Neural progenitor cell (in vitro differentiated cells): ENCODE measurements at regions not wholly inside any gene's neighbourhood (a gene's known extent, or its start where the extent isn't known, plus 50 kb on each side); places are given as distances from the start of the nearest gene placed in this dataset.
A peak's percentile ranks its signal among the peaks of the same experiment; 100 is the strongest.

Experiments
- DNase-seq: peaks from one replicate; pipeline ENCODE4 v3.0.0-alpha.2; 2016; ENCODE audit warnings: low spot score
- H2AFZ ChIP-seq: fragments of 200-600 bp; sonication (generic); replicated peaks from 2 replicates; pipeline ENCODE4 v1.6.1; 2016; ENCODE audit warnings: antibody characterized with exemption
- H3F3A ChIP-seq: fragments of 200-600 bp; sonication (generic); 2 replicates; pipeline ENCODE4 v1.6.1; 2016; ENCODE audit warnings: antibody characterized with exemption, low read depth
- H3K27ac ChIP-seq: fragments of 200-600 bp; sonication (generic); 2 replicates; pipeline ENCODE4 v1.5.1; 2016; ENCODE audit warnings: mild to moderate bottlenecking
- H3K27me3 ChIP-seq: fragments of 200-600 bp; sonication (generic); 2 replicates; pipeline ENCODE4 v1.6.1; 2016; ENCODE audit warnings: mild to moderate bottlenecking, moderate library complexity
- H3K36me3 ChIP-seq: fragments of 200-600 bp; sonication (generic); 2 replicates; pipeline ENCODE4 v1.5.1; 2016
- H3K4me1 ChIP-seq: fragments of 200-600 bp; sonication (generic); 2 replicates; pipeline ENCODE4 v1.6.1; 2016; ENCODE audit warnings: mixed run types
- H3K4me2 ChIP-seq: fragments of 200-600 bp; sonication (generic); 2 replicates; pipeline ENCODE4 v1.6.1; 2016
- H3K4me3 ChIP-seq: fragments of 200-600 bp; sonication (generic); 2 replicates; pipeline ENCODE4 v1.5.1; 2016
- H3K79me2 ChIP-seq: fragments of 200-600 bp; sonication (generic); 2 replicates; pipeline ENCODE4 v1.6.1; 2016; ENCODE audit warnings: low read depth
- H3K9ac ChIP-seq: fragments of 200-600 bp; sonication (generic); 2 replicates; pipeline ENCODE4 v1.6.1; 2016
- H3K9me3 ChIP-seq: fragments of 200-600 bp; sonication (generic); 2 replicates; pipeline ENCODE4 v1.5.1; 2016; ENCODE audit warnings: low read depth
- H4K20me1 ChIP-seq: fragments of 200-600 bp; sonication (generic); 2 replicates; pipeline ENCODE4 v1.6.1; 2016; ENCODE audit warnings: low read depth
- H3K27ac Mint-ChIP-seq: 3 replicates; pipeline ENCODE4 v1.8.0; 2021; ENCODE audit warnings: mixed read lengths
- H3K27me3 Mint-ChIP-seq: 2 replicates; pipeline ENCODE4 v1.8.0; 2022; ENCODE audit warnings: low read depth, mild to moderate bottlenecking, inconsistent platforms, moderate library complexity, mixed read lengths; ENCODE audit not compliant: insufficient read depth
- H3K36me3 Mint-ChIP-seq: 3 replicates; pipeline ENCODE4 v1.8.0; 2021; ENCODE audit warnings: mixed read lengths
- H3K4me1 Mint-ChIP-seq: 3 replicates; pipeline ENCODE4 v1.8.0; 2021; ENCODE audit warnings: mixed read lengths
- H3K4me3 Mint-ChIP-seq: 3 replicates; pipeline ENCODE4 v1.8.0; 2021; ENCODE audit warnings: mild to moderate bottlenecking, moderate library complexity, mixed read lengths
- H3K9me3 Mint-ChIP-seq: 3 replicates; pipeline ENCODE4 v1.8.0; 2020; ENCODE audit warnings: mixed read lengths
- CTCF ChIP-seq: fragments of 200-600 bp; sonication (generic); IDR thresholded peaks from 2 replicates; pipeline ENCODE4 v1.5.1; 2017; ENCODE audit warnings: antibody characterized with exemption, mild to moderate bottlenecking
- EZH2 ChIP-seq: fragments of 200-600 bp; sonication (generic); IDR thresholded peaks from 2 replicates; pipeline ENCODE4 v1.6.1; 2017; ENCODE audit warnings: antibody characterized with exemption, mild to moderate bottlenecking, moderate library complexity
- EZH2phosphoT487 ChIP-seq: fragments of 200-600 bp; sonication (generic); IDR thresholded peaks from 2 replicates; pipeline ENCODE4 v1.6.1; 2017; ENCODE audit warnings: antibody characterized with exemption

GRCh38 chr16:63349961-63350360 lies 1313.7 kb upstream of the CDH8 start:
- Mint-ChIP-seq H3K36me3 (no peaks in the 10 kb centered on the region), H3K27me3 (no peaks in the 10 kb centered on the region), H3K4me1 (no peaks in the 10 kb centered on the region), H3K27ac (peak overlapping the region; percentile 46), H3K4me3 (no peak overlapping the region), H3K9me3 (no peaks in the 10 kb centered on the region)
- no peaks in the 10 kb centered on the region for H4K20me1 ChIP-seq
- TF ChIP-seq EZH2 (no peak), CTCF (no peak), EZH2phosphoT487 (no peak)
- no peak overlapping the region for H3K4me3 ChIP-seq
- H3K27me3 ChIP-seq: no peaks in the 10 kb centered on the region
- H3K4me1 ChIP-seq: peaks cover 7% of the 10 kb centered on the region
- H3K79me2 ChIP-seq: no peaks in the 10 kb centered on the region
- no peak overlapping the region for H3K9ac ChIP-seq
- DNase-seq: no peak
- H3F3A ChIP-seq: no peaks in the 10 kb centered on the region
- no peak overlapping the region for H3K4me2 ChIP-seq
- no peaks in the 10 kb centered on the region for H3K9me3 ChIP-seq
- no peak overlapping the region for H3K27ac ChIP-seq
- no peak overlapping the region for H2AFZ ChIP-seq
- H3K36me3 ChIP-seq: no peaks in the 10 kb centered on the region

GRCh38 chr16:63346000-63346399 lies 1309.8 kb upstream of the CDH8 start:
- TF ChIP-seq EZH2: no peak
- TF ChIP-seq EZH2phosphoT487: no peak
- no peak for TF ChIP-seq CTCF
- Histone ChIP-seq H3K27me3 (no peaks in the 10 kb centered on the region), H3K9me3 (no peaks in the 10 kb centered on the region), H3K9ac (no peak overlapping the region), H4K20me1 (no peaks in the 10 kb centered on the region), H2AFZ (no peak overlapping the region), H3K4me1 (peaks cover 7% of the 10 kb centered on the region), H3K36me3 (no peaks in the 10 kb centered on the region), H3K4me2 (no peak overlapping the region), H3K4me3 (no peak overlapping the region), H3K27ac (no peak overlapping the region), H3K79me2 (no peaks in the 10 kb centered on the region), H3F3A (no peaks in the 10 kb centered on the region)
- no peak for DNase-seq
- Mint-ChIP-seq H3K9me3 (no peaks in the 10 kb centered on the region), H3K27ac (no peak overlapping the region), H3K36me3 (no peaks in the 10 kb centered on the region), H3K4me3 (no peak overlapping the region), H3K27me3 (no peaks in the 10 kb centered on the region), H3K4me1 (no peaks in the 10 kb centered on the region)

GRCh38 chr16:63337264-63337663 lies 1301.0 kb upstream of the CDH8 start:
- no peaks in the 10 kb centered on the region for H3K79me2 ChIP-seq
- no peaks in the 10 kb centered on the region for H3K27me3 ChIP-seq
- Mint-ChIP-seq H3K4me1 (peaks cover 8% of the 10 kb centered on the region), H3K36me3 (no peaks in the 10 kb centered on the region), H3K4me3 (no peak overlapping the region), H3K27me3 (no peaks in the 10 kb centered on the region), H3K27ac (no peak overlapping the region), H3K9me3 (peaks cover 5% of the 10 kb centered on the region)
- TF ChIP-seq EZH2 (no peak), EZH2phosphoT487 (no peak), CTCF (no peak)
- no peak overlapping the region for H3K27ac ChIP-seq
- H3K4me1 ChIP-seq: peaks cover 7% of the 10 kb centered on the region
- H3F3A ChIP-seq: no peaks in the 10 kb centered on the region
- no peaks in the 10 kb centered on the region for H4K20me1 ChIP-seq
- no peak overlapping the region for H3K9ac ChIP-seq
- H3K4me3 ChIP-seq: no peak overlapping the region
- H3K36me3 ChIP-seq: no peaks in the 10 kb centered on the region
- DNase-seq: no peak
- no peaks in the 10 kb centered on the region for H3K9me3 ChIP-seq
- H2AFZ ChIP-seq: no peak overlapping the region
- no peak overlapping the region for H3K4me2 ChIP-seq
